ENCODE measurements at regions not wholly inside any gene's neighbourhood (a gene's known extent, or its start where the extent isn't known, plus 50 kb on each side); places are given as distances from the start of the nearest gene placed in this dataset.

DNA sequence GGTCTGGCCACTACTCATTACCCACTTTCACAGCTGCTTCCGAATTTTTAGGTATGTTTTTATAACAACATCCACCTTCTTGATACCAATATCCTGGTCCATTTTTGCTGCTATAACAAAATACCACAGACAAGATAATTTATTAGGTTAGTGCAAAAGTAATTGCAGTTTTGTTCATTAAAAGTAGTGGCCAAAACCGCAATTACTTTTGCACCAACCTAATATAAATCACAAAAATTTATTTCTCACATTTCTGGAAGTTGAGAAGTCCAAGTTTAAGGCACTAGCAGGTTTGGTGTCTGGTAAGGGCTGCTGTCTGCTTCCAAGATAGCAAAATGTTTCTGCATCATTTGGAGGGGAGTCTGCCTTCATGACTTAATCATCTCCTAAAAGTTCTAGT lies 624.7 kb upstream of the ALCAM start:
- Mint-ChIP-seq H3K36me3 (ENCODE audit: low read depth) (no peaks in the 10 kb centered on the region), H3K27me3 (peaks cover 2% of the 10 kb centered on the region), H3K4me3 (no peak overlapping the region), H3K4me1 (no peaks in the 10 kb centered on the region), H3K9me3 (no peaks in the 10 kb centered on the region), H3K27ac (no peak overlapping the region)
- ChIA-PET CTCF (no interaction called here), POLR2A (no interaction called here)
- intact Hi-C loops (cut with micrococcal nuclease): no loop called here
- TF ChIP-seq, protein P1, sequence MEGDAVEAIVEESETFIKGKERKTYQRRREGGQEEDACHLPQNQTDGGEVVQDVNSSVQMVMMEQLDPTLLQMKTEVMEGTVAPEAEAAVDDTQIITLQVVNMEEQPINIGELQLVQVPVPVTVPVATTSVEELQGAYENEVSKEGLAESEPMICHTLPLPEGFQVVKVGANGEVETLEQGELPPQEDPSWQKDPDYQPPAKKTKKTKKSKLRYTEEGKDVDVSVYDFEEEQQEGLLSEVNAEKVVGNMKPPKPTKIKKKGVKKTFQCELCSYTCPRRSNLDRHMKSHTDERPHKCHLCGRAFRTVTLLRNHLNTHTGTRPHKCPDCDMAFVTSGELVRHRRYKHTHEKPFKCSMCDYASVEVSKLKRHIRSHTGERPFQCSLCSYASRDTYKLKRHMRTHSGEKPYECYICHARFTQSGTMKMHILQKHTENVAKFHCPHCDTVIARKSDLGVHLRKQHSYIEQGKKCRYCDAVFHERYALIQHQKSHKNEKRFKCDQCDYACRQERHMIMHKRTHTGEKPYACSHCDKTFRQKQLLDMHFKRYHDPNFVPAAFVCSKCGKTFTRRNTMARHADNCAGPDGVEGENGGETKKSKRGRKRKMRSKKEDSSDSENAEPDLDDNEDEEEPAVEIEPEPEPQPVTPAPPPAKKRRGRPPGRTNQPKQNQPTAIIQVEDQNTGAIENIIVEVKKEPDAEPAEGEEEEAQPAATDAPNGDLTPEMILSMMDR (IDR thresholded peaks at IDR 0.05): no peak
- ATAC-seq (ENCODE audit: low read depth) (no peak), DNase-seq (no peak)

DNA sequence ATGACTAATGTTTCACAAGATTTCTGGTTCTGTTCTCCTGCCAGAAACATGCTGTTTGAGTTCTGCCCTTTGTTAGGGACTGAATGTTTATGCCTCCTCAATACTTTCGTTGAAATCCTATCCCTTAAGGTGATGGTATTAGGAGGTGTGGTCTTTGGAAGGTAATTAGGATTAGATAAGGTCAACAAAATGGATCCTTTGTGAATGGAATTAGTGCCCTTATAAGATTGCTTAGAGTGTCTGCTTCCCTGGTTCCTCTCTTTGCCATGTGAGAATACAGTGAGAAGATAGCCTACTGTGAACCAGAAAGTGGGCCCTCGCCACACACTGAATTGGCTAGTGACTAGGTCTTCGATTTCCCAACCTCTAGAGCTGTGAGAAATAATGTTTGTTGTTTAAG lies 621.4 kb upstream of the ALCAM start:
- no peak overlapping the region for H3K27ac Mint-ChIP-seq
- CTCF ChIA-PET: no interaction called here
- H3K4me3 Mint-ChIP-seq: no peak overlapping the region
- H3K36me3 Mint-ChIP-seq (ENCODE audit: low read depth): no peaks in the 10 kb centered on the region
- ATAC-seq (ENCODE audit: low read depth): no peak
- no peaks in the 10 kb centered on the region for H3K27me3 Mint-ChIP-seq
- POLR2A ChIA-PET: no interaction called here
- DNase-seq: no peak
- intact Hi-C loops (cut with micrococcal nuclease): no loop called here
- no peaks in the 10 kb centered on the region for H3K9me3 Mint-ChIP-seq
- no peaks in the 10 kb centered on the region for H3K4me1 Mint-ChIP-seq
- TF ChIP-seq, protein P1 (IDR thresholded peaks at IDR 0.05): no peak

DNA sequence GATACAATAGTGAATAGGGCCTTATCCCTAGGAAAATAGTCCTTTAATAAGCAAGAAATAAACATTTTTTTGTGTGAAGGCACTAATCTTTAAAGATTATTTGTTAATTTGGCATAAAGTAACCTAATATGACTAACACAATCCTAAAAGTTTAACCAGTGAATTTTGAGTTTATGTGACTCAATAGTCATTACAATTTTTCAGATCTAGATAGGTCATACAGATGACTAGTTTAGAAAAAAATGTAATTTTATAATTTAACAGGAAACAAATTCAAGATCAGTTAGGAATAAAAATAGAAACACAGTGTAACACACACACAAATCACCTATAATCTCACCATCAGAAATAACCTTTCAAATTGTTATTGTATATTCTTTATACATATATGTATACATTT lies 620.7 kb upstream of the ALCAM start:
- CTCF ChIA-PET: no interaction called here
- H3K27ac Mint-ChIP-seq: no peak overlapping the region
- no peak for ATAC-seq (ENCODE audit: low read depth)
- H3K4me3 Mint-ChIP-seq: no peak overlapping the region
- POLR2A ChIA-PET: no interaction called here
- H3K9me3 Mint-ChIP-seq: no peaks in the 10 kb centered on the region
- TF ChIP-seq, protein P1 (IDR thresholded peaks at IDR 0.05): no peak
- no peaks in the 10 kb centered on the region for H3K36me3 Mint-ChIP-seq (ENCODE audit: low read depth)
- no peaks in the 10 kb centered on the region for H3K27me3 Mint-ChIP-seq
- DNase-seq: no peak
- no peaks in the 10 kb centered on the region for H3K4me1 Mint-ChIP-seq
- intact Hi-C loops (cut with micrococcal nuclease): no loop called here

DNA sequence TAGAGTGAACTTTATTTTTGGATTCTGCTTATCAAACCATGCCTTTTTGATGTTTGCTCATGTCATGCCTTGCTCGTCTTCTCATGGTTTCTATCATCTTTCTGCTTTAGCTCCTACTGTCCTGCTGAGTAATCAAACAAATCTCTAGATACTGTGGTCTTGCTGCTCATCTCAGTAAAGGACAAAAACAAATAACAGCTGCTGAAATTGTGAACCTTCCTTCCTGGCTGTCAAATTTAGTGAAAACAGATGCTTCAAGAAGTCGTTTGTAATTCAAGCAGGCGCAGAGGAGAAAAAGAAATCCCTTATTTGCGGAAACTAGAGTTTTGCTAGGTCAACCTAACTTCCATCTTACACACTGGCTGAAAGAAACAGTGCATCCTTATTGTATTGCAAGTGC lies 616.1 kb upstream of the ALCAM start:
- ATAC-seq (ENCODE audit: low read depth): no peak
- H3K9me3 Mint-ChIP-seq: no peaks in the 10 kb centered on the region
- H3K36me3 Mint-ChIP-seq (ENCODE audit: low read depth): no peaks in the 10 kb centered on the region
- ChIA-PET CTCF (no interaction called here), POLR2A (no interaction called here)
- DNase-seq: no peak
- peaks cover 4% of the 10 kb centered on the region for H3K27me3 Mint-ChIP-seq
- no peak overlapping the region for H3K4me3 Mint-ChIP-seq
- H3K4me1 Mint-ChIP-seq: no peaks in the 10 kb centered on the region
- H3K27ac Mint-ChIP-seq: no peak overlapping the region
- intact Hi-C loops (cut with micrococcal nuclease): loop anchor here (10.0 kb wide), 1 partner anchor 764 kb away; no protein-coding TSS in a partner anchor
- TF ChIP-seq, protein P1 (IDR thresholded peaks at IDR 0.05): no peak

DNA sequence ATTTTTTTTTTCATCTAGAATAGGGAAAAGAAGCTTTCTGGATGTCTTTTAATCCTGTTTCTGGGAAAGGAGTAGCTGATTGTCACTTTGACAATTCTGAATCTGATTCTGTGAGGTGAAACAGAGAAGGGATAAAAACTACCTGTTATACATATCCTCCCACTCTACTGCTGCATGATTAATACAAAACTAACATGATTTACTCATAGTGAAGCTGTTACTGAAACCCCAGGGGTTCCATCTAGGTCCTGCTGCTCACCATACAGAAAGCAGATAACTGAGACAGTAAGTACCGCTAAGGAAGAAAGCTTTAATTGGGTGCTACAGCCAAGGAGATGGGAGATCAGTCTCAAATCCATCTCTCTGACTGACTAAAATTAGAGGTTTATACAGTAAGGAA lies 610.9 kb upstream of the ALCAM start:
- intact Hi-C loops (cut with micrococcal nuclease): loop anchor here (10.0 kb wide), 1 partner anchor 759 kb away; no protein-coding TSS in a partner anchor
- ATAC-seq (ENCODE audit: low read depth) (no peak), DNase-seq (no peak)
- H3K27ac Mint-ChIP-seq: no peak overlapping the region
- ChIA-PET POLR2A (no interaction called here), CTCF (interaction anchor here (0.8 kb wide), 1 partner anchor 747 kb away, joined by 3 read pairs; no protein-coding TSS in a partner anchor)
- H3K9me3 Mint-ChIP-seq: no peaks in the 10 kb centered on the region
- H3K27me3 Mint-ChIP-seq: peaks cover 4% of the 10 kb centered on the region
- H3K4me1 Mint-ChIP-seq: no peaks in the 10 kb centered on the region
- H3K4me3 Mint-ChIP-seq: no peak overlapping the region
- TF ChIP-seq, protein P1 (IDR thresholded peaks at IDR 0.05): no peak
- H3K36me3 Mint-ChIP-seq (ENCODE audit: low read depth): no peaks in the 10 kb centered on the region
